HCT116 (cell line): ENCODE measurements at regions not wholly inside any gene's neighbourhood (a gene's known extent, or its start where the extent isn't known, plus 50 kb on each side); places are given as distances from the start of the nearest gene placed in this dataset.

Experiments
- ATAC-seq: fragments of 200-7000 bp; cut with Tn5 transposase; 2 replicates; pipeline ENCODE4 v1.9.1; 2020; ENCODE audit warnings: mild to moderate bottlenecking, moderate library complexity
- BruUV-seq: library from RNA; stranded (reverse); fragments of 400-500 nt; replicated peaks from 2 replicates; lab custom pipeline; 2021; lab: Mats Ljungman, UMichigan
- CTCF ChIA-PET: fragments of 300-600 bp; sonication (Branson Sonifier 250); formaldehyde crosslinking; loops from one replicate; lab custom pipeline; 2021; ENCODE audit warnings: antibody characterized with exemption; lab: Charles Lee
- POLR2A ChIA-PET: fragments of 300-600, 350-600 bp; sonication (Branson Sonifier 250); formaldehyde crosslinking; loops from one replicate; lab custom pipeline; 2021; ENCODE audit warnings: antibody characterized with exemption; lab: Charles Lee
- RAD21 ChIA-PET, 2 experiments: fragments of 300-600 bp; sonication (Branson Sonifier 250); formaldehyde crosslinking; loops; one replicate each; lab custom pipeline; 2023; ENCODE audit warnings: low total read pairs in 2 of 2; ENCODE audit not compliant: uncharacterized antibody in 2 of 2, unreplicated experiment in 2 of 2, low non-redundant PET in 1 of 2; lab: Charles Lee
- DNase-seq: peaks from one replicate; pipeline ENCODE4 v3.0.0-alpha.2; 2010; ENCODE audit warnings: low read depth, low spot score
- H2AFZ ChIP-seq: fragments of 200-600 bp; shearing (Covaris generic), sonication (generic); 2 replicates; pipeline ENCODE4 v1.6.1; 2017; ENCODE audit warnings: low read depth, mixed run types, mixed read lengths, antibody characterized with exemption, low read length; ENCODE audit not compliant: poor library complexity, severe bottlenecking
- H3K27ac ChIP-seq: 2 replicates; pipeline ENCODE4 v1.5.1; 2012; ENCODE audit warnings: low read depth, low read length
- H3K27me3 ChIP-seq: fragments of 200-600 bp; sonication (generic); 2 replicates; pipeline ENCODE4 v1.6.1; 2016; ENCODE audit warnings: mixed run types, low read length, mixed read lengths; ENCODE audit not compliant: insufficient read depth
- H3K36me3 ChIP-seq, 2 experiments: fragments of 200-500 bp in 1 of 2; fragments of 200-600 bp in 1 of 2; sonication (Bioruptor generic) in 1 of 2; sonication (generic) in 1 of 2; 2 replicates each; pipeline versions ENCODE4 v1.5.1 to v1.6.1; 2014 to 2016; ENCODE audit warnings: low read length in 2 of 2, inconsistent platforms in 1 of 2, mixed read lengths in 1 of 2, mixed run types in 1 of 2; ENCODE audit not compliant: insufficient read depth in 2 of 2, control insufficient read depth in 1 of 2
- H3K4me1 ChIP-seq, 2 experiments: fragments of 200-600 bp in 1 of 2; sonication (generic) in 1 of 2; 2 replicates each; pipeline versions ENCODE4 v1.5.1 to v1.6.1; 2012 to 2017; ENCODE audit warnings: low read length in 2 of 2, inconsistent platforms in 1 of 2, mild to moderate bottlenecking in 1 of 2, mixed read lengths in 1 of 2, mixed run types in 1 of 2, moderate library complexity in 1 of 2; ENCODE audit not compliant: insufficient read depth in 2 of 2, control insufficient read depth in 1 of 2
- H3K4me2 ChIP-seq: fragments of 200-600 bp; sonication (generic); 2 replicates; pipeline ENCODE4 v1.6.1; 2017; ENCODE audit warnings: mixed run types, low read length, mixed read lengths
- H3K4me3 ChIP-seq, 2 experiments: fragments of 200-600 bp in 1 of 2; sonication (generic) in 1 of 2; replicated peaks in 1 of 2; 2 replicates each; pipeline ENCODE4 v1.5.1; 2011 to 2016; ENCODE audit warnings: low read length in 2 of 2, control low read depth in 1 of 2, low read depth in 1 of 2, mild to moderate bottlenecking in 1 of 2, mixed read lengths in 1 of 2, mixed run types in 1 of 2
- H3K79me2 ChIP-seq: fragments of 200-600 bp; sonication (generic); 2 replicates; pipeline ENCODE4 v1.6.1; 2017; ENCODE audit warnings: mild to moderate bottlenecking, mixed run types, low read length, moderate library complexity, mixed read lengths; ENCODE audit not compliant: insufficient read depth
- H3K9ac ChIP-seq: fragments of 200-600 bp; sonication (generic); 2 replicates; pipeline ENCODE4 v1.6.1; 2016; ENCODE audit warnings: low read length, mixed read lengths
- H3K9me2 ChIP-seq: fragments of 200-600 bp; sonication (generic), shearing (Covaris generic); 2 replicates; pipeline ENCODE4 v1.6.1; 2017; ENCODE audit warnings: mixed run types, mild to moderate bottlenecking, moderate library complexity; ENCODE audit not compliant: insufficient read depth
- H3K9me3 ChIP-seq, 2 experiments: fragments of 200-500 bp in 1 of 2; fragments of 200-600 bp in 1 of 2; sonication (Bioruptor generic) in 1 of 2; sonication (generic) in 1 of 2; 2 replicates each; pipeline ENCODE4 v1.6.1; 2014 to 2017; ENCODE audit warnings: low read length in 2 of 2, mixed read lengths in 2 of 2, inconsistent platforms in 1 of 2, low read depth in 1 of 2, mild to moderate bottlenecking in 1 of 2, mixed run types in 1 of 2, moderate library complexity in 1 of 2; ENCODE audit not compliant: control insufficient read depth in 1 of 2, insufficient read depth in 1 of 2
- H4K20me1 ChIP-seq: fragments of 200-600 bp; sonication (generic), shearing (Covaris generic); 2 replicates; pipeline ENCODE4 v1.6.1; 2017; ENCODE audit warnings: mixed run types, mild to moderate bottlenecking, moderate library complexity; ENCODE audit not compliant: insufficient read depth
- CBX3 ChIP-seq: IDR thresholded peaks from 2 replicates; pipeline ENCODE4 v1.6.1; 2012; ENCODE audit warnings: low read depth
- CEBPB ChIP-seq: IDR thresholded peaks from 2 replicates; pipeline ENCODE4 v1.6.1; 2012; ENCODE audit warnings: low read depth
- EGR1 ChIP-seq: IDR thresholded peaks from 2 replicates; pipeline ENCODE4 v1.6.1; 2012; ENCODE audit warnings: low read depth
- ELF1 ChIP-seq: IDR thresholded peaks from 2 replicates; pipeline ENCODE4 v1.6.1; 2012; ENCODE audit warnings: low read depth, borderline replicate concordance
- FOSL1 ChIP-seq: IDR thresholded peaks from 2 replicates; pipeline ENCODE4 v1.6.1; 2012; ENCODE audit warnings: low read depth
- JUND ChIP-seq: IDR thresholded peaks from 2 replicates; pipeline ENCODE4 v1.6.1; 2012
- POLR2A ChIP-seq: IDR thresholded peaks from 2 replicates; pipeline ENCODE4 v1.7.0; 2011; ENCODE audit warnings: borderline replicate concordance; ENCODE audit not compliant: insufficient read depth, insufficient read length; ENCODE audit errors: extremely low read depth
- POLR2AphosphoS5 ChIP-seq: IDR thresholded peaks from 2 replicates; pipeline ENCODE4 v1.6.1; 2011; ENCODE audit warnings: mild to moderate bottlenecking, low read depth, low read length, moderate library complexity
- RAD21 ChIP-seq: IDR thresholded peaks from 2 replicates; pipeline ENCODE4 v1.6.1; 2012; ENCODE audit warnings: low read depth, mild to moderate bottlenecking
- SIN3A ChIP-seq: IDR thresholded peaks from 2 replicates; pipeline ENCODE4 v1.6.1; 2012; ENCODE audit warnings: low read depth
- SP1 ChIP-seq: IDR thresholded peaks from 2 replicates; pipeline ENCODE4 v1.6.1; 2012; ENCODE audit warnings: low read depth
- TCF7L2 ChIP-seq: IDR thresholded peaks from 2 replicates; pipeline ENCODE4 v1.7.0; 2011; ENCODE audit warnings: borderline replicate concordance, inconsistent platforms; ENCODE audit not compliant: insufficient read depth, insufficient read length; ENCODE audit errors: extremely low read depth
- YY1 ChIP-seq: IDR thresholded peaks from 2 replicates; pipeline ENCODE4 v1.6.1; 2011; ENCODE audit warnings: low read length, low read depth, moderate library complexity, mild to moderate bottlenecking; ENCODE audit not compliant: insufficient replicate concordance; ENCODE audit errors: extremely low read depth
- ZFX ChIP-seq: fragments of 450-650 bp; IDR thresholded peaks from 2 replicates; pipeline ENCODE4 v1.6.1; 2017
- ZNF274 ChIP-seq: fragments of 200-500 bp; sonication (Bioruptor generic); IDR thresholded peaks from 2 replicates; pipeline ENCODE4 v1.6.1; 2014; ENCODE audit warnings: mild to moderate bottlenecking, low read depth, low read length, inconsistent platforms
- intact Hi-C: fragments of 100-400 bp; cut with micrococcal nuclease; formaldehyde crosslinking; loops from 2 replicates; pipeline ENCODE4 v1.10.0; 2022
- TF ChIP-seq, protein P1 (sequence below): IDR thresholded peaks from 2 replicates; pipeline ENCODE4 v1.6.1; 2011; ENCODE audit warnings: mild to moderate bottlenecking, low read length, moderate library complexity; ENCODE audit not compliant: insufficient replicate concordance; ENCODE audit errors: extremely low read depth
- TF ChIP-seq, protein P2 (sequence below), 3 experiments: fragments of 200-600 bp in 1 of 3; sonication (generic) in 1 of 3; IDR thresholded peaks in 2 of 3; conservative IDR thresholded peaks in 1 of 3; 2 replicates each; pipeline ENCODE4 v1.5.1; 2012 to 2017; ENCODE audit warnings: low read depth in 2 of 3, low read length in 2 of 3, antibody characterized with exemption in 1 of 3, borderline replicate concordance in 1 of 3, control low read depth in 1 of 3, mild to moderate bottlenecking in 1 of 3, mixed read lengths in 1 of 3, mixed run types in 1 of 3, moderate library complexity in 1 of 3; ENCODE audit not compliant: insufficient read depth in 1 of 3
- TF ChIP-seq, protein P3 (sequence below): IDR thresholded peaks from 2 replicates; pipeline ENCODE4 v1.6.1; 2012
- TF ChIP-seq, protein P4 (sequence below): IDR thresholded peaks from 2 replicates; pipeline ENCODE4 v1.6.1; 2012; ENCODE audit warnings: low read depth
- TF ChIP-seq, protein P5 (sequence below): IDR thresholded peaks from 2 replicates; pipeline ENCODE4 v1.6.1; 2012

DNA sequence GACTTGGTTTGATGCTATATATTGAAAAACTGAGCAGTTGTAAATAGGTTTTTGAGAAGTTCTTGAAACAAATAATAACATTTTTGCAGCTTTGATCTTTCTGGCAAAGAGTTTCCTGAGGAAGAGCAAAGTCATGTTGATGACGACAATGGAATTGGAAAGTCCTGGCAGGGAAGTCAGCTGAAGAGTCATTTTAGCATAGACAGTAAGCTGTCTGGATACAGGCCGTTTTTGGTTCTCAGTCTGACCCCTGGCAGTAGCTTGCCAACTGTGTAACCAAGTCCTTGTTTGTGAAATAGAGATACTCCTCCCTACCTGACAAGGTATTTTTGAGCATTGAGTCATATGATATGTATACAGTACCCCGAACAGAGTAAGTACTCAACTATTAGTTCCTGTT lies 193.3 kb downstream of the C11orf91 start:
- Histone ChIP-seq H3K9ac (no peak overlapping the region), H2AFZ (no peak overlapping the region), H3K27me3 (peaks cover 40% of the 10 kb centered on the region), H3K9me2 (no peaks in the 10 kb centered on the region), H3K27ac (no peak overlapping the region), H3K9me3 (no peaks in the 10 kb centered on the region), H3K79me2 (no peaks in the 10 kb centered on the region), H3K36me3 (no peaks in the 10 kb centered on the region), H3K4me2 (no peak overlapping the region), H3K4me3 (no peak overlapping the region), H3K4me1 (no peaks in the 10 kb centered on the region), H4K20me1 (no peaks in the 10 kb centered on the region)
- ChIA-PET RAD21 (interaction anchor here in 1 of 2 experiments (0.6 kb wide), 1 partner anchor 56 kb away, joined by 7 read pairs; no protein-coding TSS in a partner anchor), POLR2A (no interaction called here), CTCF (no interaction called here)
- intact Hi-C loops, result no loop called here
- BruUV-seq, result no TSS peak
- ATAC-seq (no peak), DNase-seq (no peak)
- TF ChIP-seq JUND (no peak), CEBPB (no peak), ELF1 (no peak), ZNF274 (no peak), RAD21 (no peak), ZFX (no peak), SP1 (no peak), POLR2A (no peak), FOSL1 (no peak), TCF7L2 (no peak), CBX3 (no peak), SIN3A (no peak), YY1 (no peak), EGR1 (no peak), POLR2AphosphoS5 (no peak)
- TF ChIP-seq, protein P1, sequence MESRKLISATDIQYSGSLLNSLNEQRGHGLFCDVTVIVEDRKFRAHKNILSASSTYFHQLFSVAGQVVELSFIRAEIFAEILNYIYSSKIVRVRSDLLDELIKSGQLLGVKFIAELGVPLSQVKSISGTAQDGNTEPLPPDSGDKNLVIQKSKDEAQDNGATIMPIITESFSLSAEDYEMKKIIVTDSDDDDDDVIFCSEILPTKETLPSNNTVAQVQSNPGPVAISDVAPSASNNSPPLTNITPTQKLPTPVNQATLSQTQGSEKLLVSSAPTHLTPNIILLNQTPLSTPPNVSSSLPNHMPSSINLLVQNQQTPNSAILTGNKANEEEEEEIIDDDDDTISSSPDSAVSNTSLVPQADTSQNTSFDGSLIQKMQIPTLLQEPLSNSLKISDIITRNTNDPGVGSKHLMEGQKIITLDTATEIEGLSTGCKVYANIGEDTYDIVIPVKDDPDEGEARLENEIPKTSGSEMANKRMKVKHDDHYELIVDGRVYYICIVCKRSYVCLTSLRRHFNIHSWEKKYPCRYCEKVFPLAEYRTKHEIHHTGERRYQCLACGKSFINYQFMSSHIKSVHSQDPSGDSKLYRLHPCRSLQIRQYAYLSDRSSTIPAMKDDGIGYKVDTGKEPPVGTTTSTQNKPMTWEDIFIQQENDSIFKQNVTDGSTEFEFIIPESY, result no peak
- TF ChIP-seq, protein P2, sequence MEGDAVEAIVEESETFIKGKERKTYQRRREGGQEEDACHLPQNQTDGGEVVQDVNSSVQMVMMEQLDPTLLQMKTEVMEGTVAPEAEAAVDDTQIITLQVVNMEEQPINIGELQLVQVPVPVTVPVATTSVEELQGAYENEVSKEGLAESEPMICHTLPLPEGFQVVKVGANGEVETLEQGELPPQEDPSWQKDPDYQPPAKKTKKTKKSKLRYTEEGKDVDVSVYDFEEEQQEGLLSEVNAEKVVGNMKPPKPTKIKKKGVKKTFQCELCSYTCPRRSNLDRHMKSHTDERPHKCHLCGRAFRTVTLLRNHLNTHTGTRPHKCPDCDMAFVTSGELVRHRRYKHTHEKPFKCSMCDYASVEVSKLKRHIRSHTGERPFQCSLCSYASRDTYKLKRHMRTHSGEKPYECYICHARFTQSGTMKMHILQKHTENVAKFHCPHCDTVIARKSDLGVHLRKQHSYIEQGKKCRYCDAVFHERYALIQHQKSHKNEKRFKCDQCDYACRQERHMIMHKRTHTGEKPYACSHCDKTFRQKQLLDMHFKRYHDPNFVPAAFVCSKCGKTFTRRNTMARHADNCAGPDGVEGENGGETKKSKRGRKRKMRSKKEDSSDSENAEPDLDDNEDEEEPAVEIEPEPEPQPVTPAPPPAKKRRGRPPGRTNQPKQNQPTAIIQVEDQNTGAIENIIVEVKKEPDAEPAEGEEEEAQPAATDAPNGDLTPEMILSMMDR (IDR thresholded peaks at IDR 0.05 in 2 of 3, conservative IDR thresholded peaks at IDR 0.05 in 1 of 3; ENCODE audit: borderline replicate concordance in 1 of 3, insufficient read depth in 1 of 3, low read depth in 2 of 3, low read length in 2 of 3), result no peak
- TF ChIP-seq, protein P3, sequence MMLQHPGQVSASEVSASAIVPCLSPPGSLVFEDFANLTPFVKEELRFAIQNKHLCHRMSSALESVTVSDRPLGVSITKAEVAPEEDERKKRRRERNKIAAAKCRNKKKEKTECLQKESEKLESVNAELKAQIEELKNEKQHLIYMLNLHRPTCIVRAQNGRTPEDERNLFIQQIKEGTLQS, result no peak
- TF ChIP-seq, protein P4, sequence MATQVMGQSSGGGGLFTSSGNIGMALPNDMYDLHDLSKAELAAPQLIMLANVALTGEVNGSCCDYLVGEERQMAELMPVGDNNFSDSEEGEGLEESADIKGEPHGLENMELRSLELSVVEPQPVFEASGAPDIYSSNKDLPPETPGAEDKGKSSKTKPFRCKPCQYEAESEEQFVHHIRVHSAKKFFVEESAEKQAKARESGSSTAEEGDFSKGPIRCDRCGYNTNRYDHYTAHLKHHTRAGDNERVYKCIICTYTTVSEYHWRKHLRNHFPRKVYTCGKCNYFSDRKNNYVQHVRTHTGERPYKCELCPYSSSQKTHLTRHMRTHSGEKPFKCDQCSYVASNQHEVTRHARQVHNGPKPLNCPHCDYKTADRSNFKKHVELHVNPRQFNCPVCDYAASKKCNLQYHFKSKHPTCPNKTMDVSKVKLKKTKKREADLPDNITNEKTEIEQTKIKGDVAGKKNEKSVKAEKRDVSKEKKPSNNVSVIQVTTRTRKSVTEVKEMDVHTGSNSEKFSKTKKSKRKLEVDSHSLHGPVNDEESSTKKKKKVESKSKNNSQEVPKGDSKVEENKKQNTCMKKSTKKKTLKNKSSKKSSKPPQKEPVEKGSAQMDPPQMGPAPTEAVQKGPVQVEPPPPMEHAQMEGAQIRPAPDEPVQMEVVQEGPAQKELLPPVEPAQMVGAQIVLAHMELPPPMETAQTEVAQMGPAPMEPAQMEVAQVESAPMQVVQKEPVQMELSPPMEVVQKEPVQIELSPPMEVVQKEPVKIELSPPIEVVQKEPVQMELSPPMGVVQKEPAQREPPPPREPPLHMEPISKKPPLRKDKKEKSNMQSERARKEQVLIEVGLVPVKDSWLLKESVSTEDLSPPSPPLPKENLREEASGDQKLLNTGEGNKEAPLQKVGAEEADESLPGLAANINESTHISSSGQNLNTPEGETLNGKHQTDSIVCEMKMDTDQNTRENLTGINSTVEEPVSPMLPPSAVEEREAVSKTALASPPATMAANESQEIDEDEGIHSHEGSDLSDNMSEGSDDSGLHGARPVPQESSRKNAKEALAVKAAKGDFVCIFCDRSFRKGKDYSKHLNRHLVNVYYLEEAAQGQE, result no peak
- TF ChIP-seq, protein P5, sequence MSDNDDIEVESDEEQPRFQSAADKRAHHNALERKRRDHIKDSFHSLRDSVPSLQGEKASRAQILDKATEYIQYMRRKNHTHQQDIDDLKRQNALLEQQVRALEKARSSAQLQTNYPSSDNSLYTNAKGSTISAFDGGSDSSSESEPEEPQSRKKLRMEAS, result no peak
